ENCODE measurements at regions not wholly inside any gene's neighbourhood (a gene's known extent, or its start where the extent isn't known, plus 50 kb on each side); places are given as distances from the start of the nearest gene placed in this dataset.

- DNase-seq (ENCODE audit: low read depth in 4 of 4, low spot score in 1 of 4): no peak
Measured at GRCh38 chr5:158170534-158170933, 311.6 kb upstream of the CLINT1 start.

GRCh38 chr5:158170060-158170459 is 311.1 kb upstream of the CLINT1 start:
- no peak for DNase-seq (ENCODE audit: low read depth in 4 of 4, low spot score in 1 of 4)

- no peak for DNase-seq (ENCODE audit: low read depth in 4 of 4, low spot score in 1 of 4)
Measured at GRCh38 chr5:158166424-158166823, 307.5 kb upstream of the CLINT1 start.

- DNase-seq (ENCODE audit: low read depth in 4 of 4, low spot score in 1 of 4): no peak
Measured at GRCh38 chr5:158165647-158166046, 306.7 kb upstream of the CLINT1 start.

- DNase-seq (ENCODE audit: low read depth in 4 of 4, low spot score in 1 of 4): no peak
Measured at GRCh38 chr5:158164296-158165047, 305.5 kb upstream of the CLINT1 start.

- no peak for DNase-seq (ENCODE audit: low read depth in 4 of 4, low spot score in 1 of 4)
Measured at GRCh38 chr5:158163451-158164295, 304.7 kb upstream of the CLINT1 start.

GRCh38 chr5:158162479-158163034 is 303.6 kb upstream of the CLINT1 start:
- DNase-seq (ENCODE audit: low read depth in 4 of 4, low spot score in 1 of 4): no peak

GRCh38 chr5:158162026-158162425 is 303.1 kb upstream of the CLINT1 start:
- DNase-seq (ENCODE audit: low read depth in 4 of 4, low spot score in 1 of 4): no peak

GRCh38 chr5:158159621-158160020 is 300.7 kb upstream of the CLINT1 start:
- no peak for DNase-seq (ENCODE audit: low read depth in 4 of 4, low spot score in 1 of 4)

- DNase-seq (ENCODE audit: low read depth in 4 of 4, low spot score in 1 of 4): no peak
Measured at GRCh38 chr5:158155811-158156505, 297.0 kb upstream of the CLINT1 start.

- no peak for DNase-seq (ENCODE audit: low read depth in 4 of 4, low spot score in 1 of 4)
Measured at GRCh38 chr5:158155067-158155466, 296.1 kb upstream of the CLINT1 start.

GRCh38 chr5:158154226-158155005 is 295.5 kb upstream of the CLINT1 start:
- DNase-seq (ENCODE audit: low read depth in 4 of 4, low spot score in 1 of 4): no peak

- no peak for DNase-seq (ENCODE audit: low read depth in 4 of 4, low spot score in 1 of 4)
Measured at GRCh38 chr5:158153508-158153907, 294.6 kb upstream of the CLINT1 start.

- DNase-seq (ENCODE audit: low read depth in 4 of 4, low spot score in 1 of 4): no peak
Measured at GRCh38 chr5:158152136-158152535, 293.2 kb upstream of the CLINT1 start.

GRCh38 chr5:158147227-158147626 is 288.3 kb upstream of the CLINT1 start:
- DNase-seq (ENCODE audit: low read depth in 4 of 4, low spot score in 1 of 4): no peak

- no peak for DNase-seq (ENCODE audit: low read depth in 4 of 4, low spot score in 1 of 4)
Measured at GRCh38 chr5:158145827-158146226, 286.9 kb upstream of the CLINT1 start.

- no peak for DNase-seq (ENCODE audit: low read depth in 4 of 4, low spot score in 1 of 4)
Measured at GRCh38 chr5:158143081-158143480, 284.1 kb upstream of the CLINT1 start.

GRCh38 chr5:158142156-158142555 is 283.2 kb upstream of the CLINT1 start:
- no peak for DNase-seq (ENCODE audit: low read depth in 4 of 4, low spot score in 1 of 4)

- DNase-seq (ENCODE audit: low read depth in 4 of 4, low spot score in 1 of 4): no peak
Measured at GRCh38 chr5:158140120-158140731, 281.3 kb upstream of the CLINT1 start.

GRCh38 chr5:158139161-158139560 is 280.2 kb upstream of the CLINT1 start:
- DNase-seq (ENCODE audit: low read depth in 4 of 4, low spot score in 1 of 4): no peak

Measured in stimulated activated CD4-positive, alpha-beta T cell treated with anti-CD3 and anti-CD28 coated beads, Interleukin-1b, Interleukin-23, amount 100 ng/mL, for 24 hours (primary cell).